Kidney epithelial cell (primary cell): ENCODE measurements at regions not wholly inside any gene's neighbourhood (a gene's known extent, or its start where the extent isn't known, plus 50 kb on each side); places are given as distances from the start of the nearest gene placed in this dataset.

Source experiments
- DNase-seq: peaks from one replicate; pipeline ENCODE4 v3.0.0-alpha.2; 2010; ENCODE audit warnings: low read depth
- H3K27me3 ChIP-seq: 2 replicates; pipeline ENCODE4 v1.6.0; 2011; ENCODE audit warnings: low read length; ENCODE audit not compliant: control insufficient read depth, insufficient read depth
- H3K36me3 ChIP-seq: 2 replicates; pipeline ENCODE4 v1.5.1; 2011; ENCODE audit warnings: low read length; ENCODE audit not compliant: control insufficient read depth, insufficient read depth
- H3K4me3 ChIP-seq: 2 replicates; pipeline ENCODE4 v1.5.1; 2011; ENCODE audit warnings: low read depth, mild to moderate bottlenecking, control low read depth, low read length
- CTCF ChIP-seq: IDR thresholded peaks from 2 replicates; pipeline ENCODE4 v1.5.1; 2011; ENCODE audit warnings: mild to moderate bottlenecking, moderate library complexity, low read length, control low read depth, inconsistent platforms; ENCODE audit not compliant: insufficient read depth, poor library complexity, severe bottlenecking

DNA sequence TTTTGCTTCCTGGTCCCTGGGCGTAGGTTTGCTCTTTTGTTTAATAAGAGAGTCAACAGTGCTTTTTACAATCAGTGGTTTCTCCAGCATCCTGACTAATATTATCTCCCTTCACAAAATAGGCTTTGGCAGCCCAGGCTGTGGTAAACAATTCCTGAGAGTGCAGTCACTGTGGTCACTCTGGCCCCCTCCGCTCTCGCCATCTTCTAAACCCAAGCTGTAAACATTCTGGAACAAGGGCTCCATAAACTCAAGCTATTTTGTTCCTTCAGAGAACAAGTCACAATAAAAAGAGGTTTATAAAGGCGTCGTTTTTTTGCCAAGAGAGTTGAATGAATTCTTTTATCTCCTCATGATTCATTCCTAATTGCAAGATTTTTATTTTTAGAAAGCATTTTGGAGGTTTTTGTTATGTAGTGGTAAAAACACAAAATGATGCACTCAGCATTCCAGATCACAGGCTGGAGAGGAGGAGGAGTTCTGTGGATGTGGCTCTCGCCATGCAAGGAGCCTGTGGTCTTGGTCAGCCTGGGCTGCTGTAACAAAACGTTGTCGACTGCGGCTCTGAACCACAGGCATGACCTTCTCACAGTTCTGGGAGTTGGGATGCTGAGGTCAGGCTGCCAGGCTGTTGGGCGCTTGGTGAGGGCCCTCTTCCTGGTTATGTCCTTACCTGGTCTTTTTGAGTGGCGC lies 486.4 kb upstream of the FAT1 start:
- no peak for DNase-seq
- Histone ChIP-seq H3K4me3 (no peak overlapping the region), H3K36me3 (no peaks in the 10 kb centered on the region), H3K27me3 (no peaks in the 10 kb centered on the region)
- no peak for TF ChIP-seq CTCF

GRCh38 chr4:187212446-187213080 lies 488.9 kb upstream of the FAT1 start:
- no peak for TF ChIP-seq CTCF
- no peaks in the 10 kb centered on the region for H3K36me3 ChIP-seq
- H3K27me3 ChIP-seq = no peaks in the 10 kb centered on the region
- DNase-seq = no peak
- no peak overlapping the region for H3K4me3 ChIP-seq

DNA sequence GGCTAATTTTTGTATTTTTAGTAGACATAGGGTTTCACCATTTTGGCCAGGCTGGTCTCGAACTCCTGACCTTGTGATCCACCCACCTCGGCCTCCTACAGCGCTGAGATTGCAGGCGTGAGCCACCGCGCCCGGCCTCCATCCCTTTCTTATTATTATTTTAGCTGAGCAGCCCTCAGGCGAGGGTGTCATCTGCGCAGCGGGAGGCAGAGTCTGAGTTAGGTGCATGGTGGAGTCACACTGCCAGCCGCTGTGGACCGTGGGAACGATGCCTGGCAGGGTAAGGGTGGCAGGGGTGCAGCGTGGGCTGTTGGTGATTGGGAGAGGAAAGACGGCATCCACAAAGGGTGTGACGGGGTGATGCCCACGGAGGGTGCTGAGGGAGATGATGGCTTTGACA lies 491.8 kb upstream of the FAT1 start:
- H3K27me3 ChIP-seq = no peaks in the 10 kb centered on the region
- no peak for TF ChIP-seq CTCF
- H3K36me3 ChIP-seq = no peaks in the 10 kb centered on the region
- no peak overlapping the region for H3K4me3 ChIP-seq
- DNase-seq = no peak

- no peak for DNase-seq
- Histone ChIP-seq H3K27me3 (no peaks in the 10 kb centered on the region), H3K4me3 (no peak overlapping the region), H3K36me3 (no peaks in the 10 kb centered on the region)
- no peak for TF ChIP-seq CTCF
These were observed 495.1 kb upstream of the FAT1 start for GRCh38 chr4:187218705-187219245.

DNA sequence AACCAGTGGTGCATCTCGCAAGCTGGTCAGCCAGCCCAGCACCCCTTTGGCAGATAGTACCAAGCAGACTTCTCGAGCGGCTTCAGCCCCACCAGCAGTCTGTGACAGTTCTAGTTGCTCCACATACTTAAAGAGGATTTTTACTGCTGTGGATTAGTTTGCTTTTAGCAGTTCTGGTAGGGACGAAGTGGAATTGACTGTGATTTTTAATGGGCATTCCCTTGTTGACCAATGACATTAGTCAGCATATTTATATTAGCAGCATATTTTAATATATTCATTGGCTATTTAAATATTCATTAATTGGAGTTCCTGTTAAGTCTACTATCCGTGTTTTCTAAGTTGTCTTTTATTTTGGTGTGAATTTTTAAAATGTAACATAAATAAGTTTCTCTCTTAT lies 500.9 kb upstream of the FAT1 start:
- no peak for TF ChIP-seq CTCF
- no peak for DNase-seq
- no peaks in the 10 kb centered on the region for H3K27me3 ChIP-seq

More for the DNA sequence above, 500.9 kb upstream of the FAT1 start:
- no peak overlapping the region for H3K4me3 ChIP-seq
- no peaks in the 10 kb centered on the region for H3K36me3 ChIP-seq
